HG02642 (cell line): ENCODE measurements at regions not wholly inside any gene's neighbourhood (a gene's known extent, or its start where the extent isn't known, plus 50 kb on each side); places are given as distances from the start of the nearest gene placed in this dataset.

ENCODE experiments used
- ATAC-seq: cut with Tn5 transposase; IDR thresholded peaks from one replicate; pipeline ENCODE4 v1.9.1; 2021; ENCODE audit warnings: mild to moderate bottlenecking; ENCODE audit not compliant: unreplicated experiment, poor library complexity

DNA sequence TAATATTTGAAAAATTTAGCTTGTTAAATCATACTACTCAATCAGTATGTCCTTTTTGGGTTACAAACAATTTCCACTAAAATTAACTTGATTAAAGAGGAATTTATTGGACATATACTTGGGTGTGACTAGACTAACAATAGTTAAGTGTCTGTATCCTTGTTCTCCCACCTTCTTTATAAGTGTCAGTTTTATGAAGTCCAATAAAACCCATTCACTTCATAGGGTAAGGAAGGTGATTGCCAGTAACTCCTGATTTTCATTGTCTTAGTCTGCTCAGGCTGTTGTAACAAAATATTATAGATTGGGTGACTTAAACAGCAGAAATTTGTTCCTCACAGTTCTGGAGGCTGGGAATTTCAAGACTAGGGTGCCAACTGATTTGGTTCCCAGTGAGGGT, 800.0 kb downstream of the PDHA2 start:
- no peak for ATAC-seq

DNA sequence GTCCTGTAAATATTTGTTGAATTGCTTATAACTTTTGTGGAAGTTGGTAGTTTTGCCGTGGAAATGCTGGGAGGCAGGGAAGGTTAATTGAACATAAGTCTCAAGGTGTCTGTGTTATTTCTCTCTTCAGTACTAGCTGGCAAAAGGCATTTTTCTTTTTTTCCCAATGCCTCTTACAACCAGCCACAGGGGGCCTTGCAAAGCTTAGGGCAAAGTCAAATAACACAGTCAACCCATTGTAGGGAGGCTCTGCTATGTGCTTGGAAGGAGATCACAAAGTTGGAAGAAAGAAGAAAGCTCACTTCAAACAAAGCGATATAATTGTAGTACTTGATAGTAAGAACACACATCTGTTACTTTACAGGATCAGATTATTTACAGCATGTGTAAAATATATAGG, 802.6 kb downstream of the PDHA2 start:
- no peak for ATAC-seq

DNA sequence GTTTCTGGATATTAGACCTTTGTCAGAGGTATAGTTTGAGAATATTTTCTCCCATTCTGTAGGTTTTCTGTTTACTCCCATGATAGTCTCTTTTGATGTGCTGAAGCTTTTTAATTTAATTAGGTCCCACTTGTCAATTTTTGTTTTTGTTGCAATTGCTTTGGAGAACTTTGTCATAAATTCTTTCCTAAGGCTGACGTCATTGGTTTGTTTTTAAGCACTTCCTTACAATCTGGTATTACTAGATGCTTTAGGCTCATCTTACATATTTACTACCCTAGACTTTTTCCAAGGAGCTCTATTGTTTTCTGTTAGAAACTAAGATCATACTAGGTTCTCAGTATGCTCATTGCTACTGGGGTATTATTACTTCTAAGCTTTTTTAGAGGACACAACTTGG, 806.3 kb downstream of the PDHA2 start:
- ATAC-seq, result no peak

DNA sequence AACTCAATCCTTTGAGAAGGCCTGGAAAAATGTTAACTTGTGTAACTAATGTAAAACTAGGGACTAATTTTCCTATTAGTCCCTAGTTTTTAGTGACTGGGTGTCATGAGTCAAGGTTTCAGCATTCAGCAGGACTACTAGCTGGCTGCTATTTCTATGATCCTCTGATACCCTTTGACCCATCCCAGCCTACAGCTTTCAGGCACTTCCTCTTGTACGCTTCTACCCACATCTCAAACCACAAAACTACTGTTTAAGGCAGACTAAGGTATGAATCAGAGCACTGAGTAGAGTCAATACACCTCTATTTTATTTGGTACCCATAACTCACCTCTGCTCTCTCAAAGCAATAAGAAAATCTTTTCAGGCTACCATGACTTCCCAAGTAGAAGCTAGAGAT, 809.6 kb downstream of the PDHA2 start:
- no peak for ATAC-seq

DNA sequence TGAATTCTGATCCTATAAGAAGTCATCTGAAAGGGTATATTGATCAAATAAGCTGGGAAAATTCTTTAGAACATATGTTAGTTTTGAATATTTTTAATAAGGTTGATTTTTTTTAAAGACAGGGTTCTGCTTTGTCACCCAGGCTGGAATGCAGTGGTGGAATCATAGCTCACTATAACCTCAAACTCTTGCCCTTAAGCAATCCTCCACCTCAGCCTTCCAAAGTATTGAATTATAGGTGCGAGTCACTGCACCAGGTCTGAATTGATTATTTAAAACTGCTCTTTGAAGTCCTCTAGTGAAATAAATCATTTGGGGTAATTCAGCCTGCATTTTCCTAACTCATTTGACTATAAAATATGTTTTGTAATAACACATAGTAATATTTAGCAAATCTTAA, 812.3 kb downstream of the PDHA2 start:
- no peak for ATAC-seq

DNA sequence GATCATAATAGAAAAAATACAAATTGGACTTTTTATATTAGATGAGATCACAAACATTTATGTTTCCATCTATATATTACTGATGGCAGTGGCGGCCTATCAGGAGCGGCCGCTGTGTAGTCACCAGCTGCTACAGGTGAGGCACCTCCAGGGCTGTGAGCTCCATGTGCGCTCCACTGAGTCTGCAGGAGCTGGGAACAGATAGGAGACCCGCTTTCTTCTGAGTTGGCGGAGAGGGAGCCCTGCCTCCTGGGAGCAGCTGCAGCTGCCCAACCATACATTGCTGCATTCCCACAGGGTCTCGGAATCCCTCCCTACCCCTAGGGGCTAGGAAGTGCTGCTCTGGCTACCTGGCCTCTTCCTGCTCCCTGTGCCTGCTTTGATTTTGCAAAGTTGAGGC, 812.9 kb downstream of the PDHA2 start:
- no peak for ATAC-seq

DNA sequence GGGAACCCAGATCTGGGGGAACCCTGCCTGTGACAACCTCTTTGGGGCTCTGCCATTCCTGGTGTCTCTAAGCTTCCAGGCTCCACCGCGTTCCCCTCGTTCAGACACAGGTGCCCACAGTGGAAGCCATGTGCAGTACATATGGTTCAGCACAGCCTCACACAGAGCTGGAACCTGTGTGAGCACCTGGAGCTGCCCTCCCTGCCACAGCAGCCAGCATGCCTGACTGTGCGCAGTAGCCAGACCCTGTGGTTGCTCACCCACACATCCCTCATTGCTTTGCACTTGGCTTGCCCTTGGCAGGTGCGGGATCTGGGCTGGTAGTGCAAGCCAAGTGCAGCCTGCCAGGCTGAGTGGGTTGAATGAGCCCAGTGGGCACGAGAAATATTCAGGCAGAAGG, 814.2 kb downstream of the PDHA2 start:
- ATAC-seq, result no peak

DNA sequence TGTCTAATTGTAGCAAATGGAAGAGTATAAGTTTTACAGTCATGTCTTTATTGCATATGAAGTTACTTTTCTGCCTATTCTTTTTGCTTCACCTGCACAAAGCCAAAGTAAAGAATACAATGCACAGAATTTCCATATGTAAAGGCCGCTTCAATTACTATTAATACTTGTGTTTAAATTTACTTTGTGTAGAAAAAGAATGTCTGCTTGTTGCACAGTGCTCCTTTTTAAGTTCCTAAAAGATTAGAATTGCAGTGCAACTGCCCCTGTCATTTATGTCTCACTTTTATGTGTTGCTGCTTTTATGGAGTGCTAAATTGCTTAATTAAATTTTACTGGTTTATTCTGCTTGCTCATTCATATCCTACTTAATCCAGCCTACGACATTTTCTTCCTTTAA, 830.5 kb downstream of the PDHA2 start:
- ATAC-seq, result no peak

DNA sequence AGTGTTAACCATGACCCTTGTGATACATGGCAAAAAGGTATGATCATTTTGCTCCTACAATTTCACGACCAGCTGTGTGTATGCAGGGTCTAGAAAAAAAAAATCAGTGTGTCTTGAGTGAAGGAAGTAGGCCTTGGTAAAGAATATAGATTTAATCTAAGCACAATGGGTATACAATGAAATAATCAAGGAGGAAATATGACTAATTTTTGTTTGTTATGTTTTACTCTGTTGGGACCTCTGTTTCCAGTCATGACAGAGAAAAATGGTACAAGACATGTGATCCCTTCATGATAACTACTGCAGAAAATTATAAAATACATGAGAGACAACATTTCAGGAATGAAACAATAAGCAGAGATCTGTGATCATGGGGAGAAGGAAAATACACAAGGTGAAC, 835.5 kb downstream of the PDHA2 start:
- no peak for ATAC-seq

DNA sequence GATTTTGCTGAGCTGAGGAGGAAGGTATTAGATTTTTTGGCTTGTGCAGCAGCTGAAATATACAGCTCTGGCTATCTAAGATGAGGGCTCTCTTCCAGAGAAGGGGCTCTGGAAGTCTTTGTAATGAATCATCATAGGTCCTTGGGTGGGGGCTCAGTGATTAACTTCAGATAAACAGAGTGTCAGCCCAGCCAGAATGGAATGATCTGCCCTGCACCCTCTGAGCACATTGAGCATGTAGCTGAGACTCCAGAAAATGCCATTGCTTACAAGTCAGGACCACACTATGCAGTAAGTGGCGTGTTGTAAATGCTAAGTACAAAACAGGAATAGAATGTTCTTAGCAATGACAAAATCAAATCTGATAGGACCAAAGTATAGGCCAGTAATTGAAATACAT, 836.0 kb downstream of the PDHA2 start:
- ATAC-seq, result no peak

DNA sequence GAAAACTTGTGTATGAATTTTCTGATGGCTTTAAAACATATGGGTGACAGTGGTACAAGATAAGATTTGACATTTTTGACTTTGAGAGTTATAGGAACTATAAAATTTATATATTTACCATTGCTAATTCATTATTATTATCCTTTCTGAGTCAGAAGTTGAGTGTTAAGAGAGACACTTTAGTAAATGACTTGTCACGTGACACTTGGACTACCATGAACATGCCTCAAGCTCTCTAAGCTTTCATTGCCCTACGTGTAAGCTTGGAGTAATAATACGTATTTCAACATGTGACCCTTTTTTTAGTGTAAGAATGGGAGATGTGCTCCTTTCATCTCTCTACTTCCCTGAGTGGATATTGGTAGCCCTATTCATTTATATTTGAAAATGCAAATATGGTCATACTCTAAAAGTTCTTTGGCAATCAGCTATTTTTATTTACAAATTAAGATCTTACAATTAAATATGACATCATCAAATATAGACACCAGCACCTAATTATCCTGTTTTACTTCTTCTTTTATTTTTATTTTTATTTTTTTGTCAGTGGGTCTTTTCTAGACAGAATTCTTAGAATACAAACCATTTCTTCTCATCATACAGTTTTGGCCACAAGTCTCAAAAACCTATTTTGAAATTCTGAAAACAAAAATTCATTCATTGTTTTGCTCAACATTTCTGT, 837.0 kb downstream of the PDHA2 start:
- ATAC-seq, result no peak

DNA sequence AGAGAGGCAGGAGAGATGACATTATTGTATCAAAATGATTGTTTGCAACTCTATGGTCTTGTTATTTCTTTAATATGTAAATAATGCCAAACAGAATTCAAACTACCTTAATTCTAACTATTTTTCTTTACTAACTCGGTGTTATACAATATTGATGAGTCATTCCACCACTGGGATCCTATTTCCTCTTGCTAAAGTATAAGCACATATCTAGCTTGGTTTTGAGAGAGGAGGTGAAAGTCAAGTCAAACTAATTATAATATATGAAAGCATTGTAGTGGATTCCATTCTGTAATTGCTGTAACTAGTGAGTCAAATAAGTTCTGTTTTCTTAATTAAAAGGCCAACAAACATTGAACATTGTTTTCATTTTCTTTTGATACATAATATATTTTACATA, 837.6 kb downstream of the PDHA2 start:
- no peak for ATAC-seq

DNA sequence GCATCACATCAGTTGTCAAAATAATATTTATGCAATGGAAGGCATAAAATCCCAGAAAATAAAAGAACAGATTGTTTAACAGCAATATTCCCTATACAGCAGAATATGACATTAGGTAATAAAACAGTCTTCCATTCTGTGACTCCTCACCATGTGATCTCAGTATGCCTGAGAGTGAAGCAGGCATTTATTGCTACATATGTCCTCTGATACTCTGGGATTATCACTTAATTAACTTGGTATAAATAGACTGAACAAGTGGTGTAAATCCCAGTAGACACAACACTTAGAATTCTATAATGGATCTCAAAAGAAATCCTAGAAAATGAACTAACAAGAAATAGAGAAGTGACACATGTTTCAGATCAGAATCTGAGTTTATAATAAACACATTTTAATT, 841.3 kb downstream of the PDHA2 start:
- no peak for ATAC-seq

DNA sequence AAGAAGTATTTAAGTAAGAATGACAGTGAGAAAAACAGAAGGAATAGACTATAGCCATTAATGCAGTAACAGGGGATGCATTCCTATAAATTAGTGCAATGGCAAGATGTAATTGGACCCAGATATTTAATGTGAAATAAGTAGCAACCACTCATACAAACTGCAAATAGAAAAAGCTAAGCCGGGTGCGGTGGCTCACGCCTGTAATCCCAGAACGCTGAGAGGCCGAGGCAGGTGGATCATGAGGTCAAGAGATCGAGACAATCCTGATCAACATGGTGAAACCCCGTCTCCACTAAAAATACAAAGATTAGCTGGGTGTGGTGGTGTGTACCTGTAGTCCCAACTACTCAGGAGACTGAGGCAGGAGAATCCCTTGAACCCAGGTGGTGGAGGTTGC, 845.8 kb downstream of the PDHA2 start:
- no peak for ATAC-seq

DNA sequence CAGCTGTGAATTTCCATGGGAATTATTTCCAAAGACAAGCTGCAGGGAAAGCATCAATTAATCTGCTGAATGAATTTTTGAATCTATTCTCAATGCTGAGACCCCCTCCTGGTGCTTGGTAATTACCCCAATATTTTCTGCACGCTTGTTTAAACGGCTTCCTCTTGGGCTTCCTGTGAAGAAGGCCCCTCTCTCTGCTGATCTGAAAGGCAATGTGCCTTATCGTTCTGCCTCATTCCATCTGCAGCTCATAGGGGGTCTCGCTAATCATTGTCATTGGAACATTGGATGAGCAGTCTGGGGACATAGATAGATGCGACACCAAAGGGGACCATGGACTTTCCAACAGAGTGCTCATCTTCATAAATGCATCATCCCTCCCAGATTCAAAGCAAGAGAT, 851.6 kb downstream of the PDHA2 start:
- no peak for ATAC-seq

DNA sequence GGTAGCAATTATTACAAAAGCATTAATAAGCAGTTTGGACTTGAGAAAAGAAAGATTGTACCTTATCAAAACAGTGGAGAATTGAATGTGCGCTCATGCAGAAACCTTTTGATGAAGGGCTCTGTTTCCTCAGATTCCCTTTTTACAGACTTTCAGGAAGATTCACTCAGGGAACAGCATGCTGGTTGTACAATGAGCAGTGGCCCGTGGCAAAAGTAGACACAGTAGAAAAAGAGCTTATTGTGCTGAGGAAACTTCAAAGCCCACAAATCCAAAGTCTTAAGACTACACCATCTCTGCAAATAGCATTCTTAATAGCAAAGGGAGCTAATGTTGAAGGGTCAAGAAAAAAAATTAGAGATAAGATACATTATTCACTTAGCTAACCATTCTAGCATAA, 858.9 kb downstream of the PDHA2 start:
- no peak for ATAC-seq

DNA sequence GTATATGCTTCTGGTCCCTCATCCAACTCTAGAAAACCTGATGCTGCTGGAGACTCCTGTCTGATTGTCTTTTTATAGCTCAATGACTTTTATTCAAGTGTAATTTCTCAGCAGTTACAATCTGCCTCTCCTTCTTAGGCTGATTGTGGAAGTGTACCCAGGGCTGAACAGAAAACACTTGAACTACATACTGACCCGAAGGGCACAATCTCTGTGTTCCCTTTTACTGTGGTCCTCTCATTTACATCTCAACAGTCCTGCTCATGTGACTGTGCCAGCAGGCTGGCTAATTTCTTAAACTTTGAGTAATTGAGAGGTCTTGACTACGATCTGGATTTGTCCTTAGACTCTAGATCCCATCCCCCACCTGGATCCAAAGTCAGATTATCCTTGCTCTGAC, 863.4 kb downstream of the PDHA2 start:
- ATAC-seq, result no peak

DNA sequence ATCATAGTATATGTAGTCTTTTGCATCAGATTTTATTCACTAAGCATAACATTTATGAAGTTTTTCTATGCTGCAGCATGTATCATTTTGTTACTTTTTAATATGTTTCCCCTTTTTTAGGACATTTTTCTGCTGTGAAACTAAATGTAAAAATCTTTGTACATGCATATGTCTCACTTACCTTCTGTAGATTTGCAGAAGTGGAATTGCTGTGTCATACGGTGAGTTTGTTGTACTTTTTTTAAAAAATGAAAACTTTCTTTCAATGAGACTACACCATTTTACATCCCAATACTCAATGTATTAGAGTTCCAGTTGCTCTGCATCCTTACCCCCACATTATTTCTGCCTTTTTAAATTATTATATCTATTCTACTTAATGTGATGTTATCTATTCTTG, 868.9 kb downstream of the PDHA2 start:
- ATAC-seq, result no peak

DNA sequence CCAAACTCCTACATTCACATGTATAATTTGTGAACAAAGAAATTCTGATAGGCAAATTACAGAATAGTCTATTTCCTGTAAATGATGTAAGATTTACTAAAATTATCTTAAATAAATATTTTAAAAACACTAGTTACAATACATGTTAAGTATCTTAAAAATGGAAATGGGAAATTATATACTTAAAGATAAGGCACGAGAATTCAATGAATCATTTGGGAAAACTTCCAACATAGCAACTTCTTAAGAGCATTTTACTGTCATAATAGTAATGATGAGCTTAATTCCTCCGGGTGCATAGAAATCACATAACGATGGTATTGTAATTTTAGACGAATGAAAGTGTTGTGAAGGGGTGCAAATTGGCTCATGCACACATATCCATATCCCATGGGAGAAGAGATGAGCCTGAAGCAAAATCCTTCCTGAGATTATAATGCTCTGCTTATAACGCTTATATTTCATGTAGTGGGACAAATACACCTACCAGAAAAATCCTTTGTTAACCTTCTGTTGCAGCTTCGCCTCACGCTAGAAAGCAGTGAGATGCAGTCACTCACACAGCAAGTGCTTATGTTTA, 873.5 kb downstream of the PDHA2 start:
- ATAC-seq, result no peak

DNA sequence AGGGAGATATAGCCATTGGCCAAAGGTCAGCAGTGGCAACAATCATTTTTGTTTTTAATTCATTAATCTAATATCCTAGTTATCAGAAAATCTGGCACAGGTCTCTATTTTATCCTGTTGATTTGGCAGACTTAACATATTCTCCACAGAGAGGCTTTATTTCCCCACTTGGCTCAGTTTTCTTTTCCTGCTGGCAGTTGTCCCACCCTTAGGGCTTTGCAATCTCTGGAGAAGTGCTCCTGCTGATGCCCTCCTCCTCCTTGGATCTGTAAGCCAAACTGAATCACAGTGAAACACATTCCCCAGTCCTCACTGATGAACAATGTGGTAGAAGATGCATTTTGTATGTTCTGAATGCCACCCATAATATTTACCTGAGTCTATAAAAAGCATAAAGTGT, 889.7 kb downstream of the PDHA2 start:
- ATAC-seq, result no peak

DNA sequence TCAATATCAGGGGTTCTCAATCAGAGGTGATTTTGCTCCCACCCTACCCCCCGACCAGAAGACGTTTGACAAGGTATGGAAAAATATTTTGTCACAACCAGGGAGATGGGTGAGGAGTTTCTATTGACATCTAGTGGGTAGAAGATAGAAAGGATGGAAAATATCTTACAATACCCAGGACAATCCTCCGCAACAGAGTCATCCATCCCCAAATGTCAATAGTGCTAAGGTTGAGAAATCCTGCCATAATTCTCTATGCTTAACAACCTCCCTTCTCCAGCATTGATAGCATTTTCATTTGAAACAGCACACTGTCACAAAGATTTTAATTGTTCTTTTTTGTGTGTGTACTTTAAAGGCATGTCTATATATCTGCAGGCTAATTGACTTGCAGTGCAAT, 890.5 kb downstream of the PDHA2 start:
- no peak for ATAC-seq

DNA sequence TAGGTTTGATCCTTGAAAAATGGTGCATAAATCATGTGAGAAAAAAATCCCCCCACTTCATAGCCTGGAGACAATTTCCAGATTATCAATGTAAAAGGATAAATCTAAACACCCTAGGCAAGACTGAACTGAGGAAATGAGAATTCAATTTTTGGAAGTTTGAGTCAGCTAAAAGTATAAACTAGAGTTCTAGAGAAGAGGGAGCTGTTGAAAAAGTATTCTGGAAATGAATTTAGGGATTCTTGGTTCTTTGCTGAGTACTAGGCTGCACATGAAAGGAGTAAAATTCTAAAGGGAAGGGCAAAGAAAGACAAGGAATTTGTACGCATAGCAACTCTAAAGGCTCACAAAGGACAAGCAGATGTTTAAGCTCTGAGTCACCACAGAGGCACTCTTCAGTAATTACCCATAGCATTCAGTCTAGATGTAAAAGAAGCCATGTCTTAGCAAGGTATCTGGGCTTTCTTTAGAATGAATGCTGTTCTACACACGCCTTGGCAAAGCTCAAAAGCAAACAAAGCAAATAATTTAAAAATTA, 896.5 kb downstream of the PDHA2 start:
- no peak for ATAC-seq
